CD4-positive, alpha-beta T cell treated with Interleukin-4 for 4 hours (primary cell): ENCODE measurements at regions not wholly inside any gene's neighbourhood (a gene's known extent, or its start where the extent isn't known, plus 50 kb on each side); places are given as distances from the start of the nearest gene placed in this dataset.
"Not testable (repeated sequence)": the region's sequence is repeated elsewhere in the genome, so short reads cannot be mapped to it uniquely, and the experiment has no call there.

Experiments used
- DNase-seq: peaks from one replicate; pipeline ENCODE4 v3.0.0-alpha.2; 2020

DNA sequence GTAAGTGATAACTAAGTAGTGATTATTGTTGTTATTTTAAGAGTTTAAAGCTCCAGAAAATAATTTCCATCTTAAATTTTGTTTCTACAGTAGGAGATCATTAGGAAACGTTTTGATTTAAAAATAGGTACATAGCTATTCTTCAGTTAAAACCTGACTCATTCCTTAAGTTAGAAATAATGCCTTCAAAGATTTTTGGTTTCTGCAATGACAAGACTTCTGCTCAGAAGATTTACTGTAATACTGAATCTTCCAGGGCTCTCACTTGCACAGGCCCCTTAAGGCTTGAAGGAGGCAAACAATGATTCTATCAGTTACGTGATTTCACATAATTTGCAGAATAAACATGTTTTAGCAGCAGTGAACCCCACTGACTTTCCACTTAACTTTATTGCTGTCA, 333.7 kb downstream of the RAD51AP2 start:
- DNase-seq = no peak

- no peak for DNase-seq
Measured at GRCh38 chr2:17182399-17182798, 335.8 kb downstream of the RAD51AP2 start.

GRCh38 chr2:17181051-17181752, 337.0 kb downstream of the RAD51AP2 start:
- DNase-seq = no peak

- DNase-seq = no peak
Measured at GRCh38 chr2:17179145-17179808, 339.0 kb downstream of the RAD51AP2 start.

DNA sequence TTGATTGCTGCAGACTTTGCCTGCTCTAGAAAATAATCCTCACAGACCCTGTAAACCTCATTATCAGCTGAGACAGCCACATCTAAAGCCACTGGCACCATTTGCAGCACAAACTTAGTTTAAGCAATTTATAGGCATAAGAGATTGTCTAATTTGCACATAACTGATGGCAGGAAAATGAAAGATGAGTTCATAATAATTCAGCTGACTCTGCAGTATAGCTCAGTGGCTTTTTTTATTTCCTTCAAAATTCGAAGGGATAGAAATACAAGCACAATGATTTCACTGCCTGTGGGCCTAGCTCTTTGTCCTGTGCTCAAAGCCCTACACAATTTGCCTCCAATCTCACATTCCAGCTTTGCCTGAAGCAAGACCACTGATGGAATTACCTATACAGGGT, 341.2 kb downstream of the RAD51AP2 start:
- no peak for DNase-seq

GRCh38 chr2:17171446-17172049, 346.7 kb downstream of the RAD51AP2 start:
- no peak for DNase-seq

DNA sequence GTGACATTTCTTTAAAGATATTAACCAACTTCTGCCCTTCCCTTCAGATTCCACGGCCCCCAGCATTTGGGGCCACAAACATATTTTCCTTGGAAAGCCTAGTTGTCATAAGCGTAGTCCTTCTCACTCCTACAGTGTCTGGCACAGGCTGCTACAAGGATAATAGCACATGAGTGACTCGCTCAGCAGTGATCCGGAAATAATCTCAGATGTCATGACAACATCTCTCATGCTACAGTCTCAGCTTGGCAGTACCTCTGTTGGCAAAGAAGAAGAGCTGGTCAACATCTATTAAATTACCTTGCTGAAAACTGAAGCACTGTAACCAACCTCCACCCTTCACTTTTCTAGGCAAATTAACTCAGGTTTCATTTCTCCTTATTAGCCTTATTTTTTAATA, 351.7 kb downstream of the RAD51AP2 start:
- DNase-seq = no peak

DNA sequence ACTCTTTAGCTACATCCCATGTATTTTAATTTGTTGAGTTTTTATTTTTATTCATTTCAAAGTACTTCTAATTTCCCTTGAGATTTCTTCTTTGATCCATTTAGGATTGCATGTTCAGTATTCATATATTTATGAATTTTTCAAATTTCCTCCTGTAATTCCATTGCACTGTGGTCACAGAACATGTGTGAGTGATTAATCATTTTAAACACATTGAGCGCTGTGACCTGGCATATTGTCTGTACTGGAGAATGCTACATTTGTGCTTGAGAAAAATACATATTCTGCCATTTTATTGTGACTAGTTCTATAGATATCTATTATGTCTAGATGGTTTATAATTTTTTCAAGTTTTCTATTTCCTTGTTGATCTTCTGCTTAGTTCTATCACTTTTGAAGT, 353.7 kb downstream of the RAD51AP2 start:
- no peak for DNase-seq

GRCh38 chr2:17163638-17164037, 354.6 kb downstream of the RAD51AP2 start:
- DNase-seq = no peak

- DNase-seq = no peak
Measured at GRCh38 chr2:17162713-17163112, 355.5 kb downstream of the RAD51AP2 start.

DNA sequence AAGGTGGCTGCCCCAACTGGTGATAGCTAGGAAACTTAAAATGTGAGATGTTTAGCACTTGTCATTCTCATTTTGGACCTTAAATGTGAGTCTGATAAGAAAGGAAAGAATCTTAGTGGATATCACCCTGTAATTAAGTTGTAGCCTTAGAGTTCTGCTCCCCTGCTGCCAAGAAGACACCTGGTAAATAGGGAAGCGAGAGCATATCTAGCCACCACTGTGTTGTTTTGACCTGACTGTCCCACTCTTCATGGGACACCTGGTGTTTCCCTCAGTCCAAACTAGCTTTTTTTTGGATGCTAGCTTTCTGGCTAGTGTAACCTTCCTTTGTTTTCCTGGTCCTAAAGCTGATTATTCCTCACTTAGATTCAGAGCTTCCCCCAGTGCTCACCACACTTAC, 357.6 kb downstream of the RAD51AP2 start:
- no peak for DNase-seq

DNA sequence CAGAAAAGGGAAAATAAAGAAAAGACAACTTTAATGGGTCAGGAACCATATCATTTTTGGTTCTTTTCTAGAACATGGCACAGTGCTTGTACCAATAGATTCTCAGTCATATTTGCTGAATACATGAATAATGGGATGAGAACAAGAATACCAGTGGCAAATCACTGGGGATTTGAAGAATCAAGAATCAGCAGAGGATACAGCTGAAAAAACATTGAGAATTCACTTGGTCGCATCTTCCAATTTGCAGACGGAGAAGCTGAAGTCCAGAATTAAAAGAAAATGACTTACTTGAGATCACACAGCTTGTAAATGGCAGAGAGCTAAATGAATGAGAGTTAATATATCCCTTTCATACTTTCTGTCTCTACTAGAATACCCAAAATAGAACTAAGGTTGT, 362.2 kb downstream of the RAD51AP2 start:
- DNase-seq = no peak

DNA sequence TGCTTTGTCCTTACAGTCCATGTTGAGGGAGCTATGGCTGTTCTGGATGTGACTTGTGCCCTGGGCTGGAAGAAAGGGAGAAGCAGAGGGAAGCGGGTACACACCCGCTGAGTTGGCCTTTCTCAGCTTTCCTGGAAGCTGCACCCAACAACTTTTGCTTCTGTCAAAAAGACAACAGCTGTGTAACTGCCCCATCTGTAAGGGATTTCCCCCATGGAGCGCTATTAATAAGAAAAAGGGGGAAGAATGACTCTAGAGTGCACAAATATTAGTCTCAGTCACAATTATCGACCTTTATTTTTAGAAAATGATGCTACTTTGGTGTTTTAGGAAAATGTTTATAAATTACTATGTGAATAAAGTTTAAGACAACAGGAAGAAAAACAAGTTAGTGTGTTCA, 368.3 kb downstream of the RAD51AP2 start:
- no peak for DNase-seq

DNA sequence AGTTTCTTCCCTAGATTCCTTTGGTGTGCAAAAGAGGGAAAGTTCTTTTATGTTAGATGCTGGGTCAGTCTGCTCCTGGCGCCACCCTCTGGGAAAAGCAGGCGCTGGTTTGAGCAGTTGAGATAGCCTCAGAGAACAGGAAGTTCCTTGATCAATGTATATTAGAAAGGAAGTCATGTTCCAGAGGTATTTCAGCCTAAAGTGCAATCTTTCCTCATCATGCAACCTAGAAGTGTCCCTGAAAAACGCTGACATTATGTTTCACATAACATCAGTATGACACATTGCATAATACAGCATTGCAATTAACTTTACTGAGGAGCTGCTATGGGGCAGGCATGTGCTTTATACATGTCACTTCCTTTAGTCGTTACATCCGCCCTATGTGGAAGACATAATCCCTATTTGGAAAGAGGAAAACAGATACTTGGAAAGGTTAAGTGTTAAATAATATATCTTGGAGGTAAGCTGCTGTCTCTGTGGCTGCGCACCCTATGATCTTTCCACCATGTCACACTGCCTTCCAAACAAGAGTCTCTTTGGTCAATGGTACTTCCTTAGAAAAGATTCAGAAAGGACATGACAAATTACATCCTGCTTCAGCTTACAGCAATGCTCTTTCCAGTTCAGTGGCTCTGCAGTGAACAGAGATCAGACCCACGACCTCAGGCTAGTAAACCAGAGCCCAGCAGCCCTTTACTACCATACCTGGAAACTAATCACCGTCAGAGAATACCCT, 369.7 kb downstream of the RAD51AP2 start:
- DNase-seq = no peak

GRCh38 chr2:17146358-17146757, 371.9 kb downstream of the RAD51AP2 start:
- DNase-seq = no peak

- DNase-seq = no peak
Measured at GRCh38 chr2:17136877-17137276, 381.4 kb downstream of the RAD51AP2 start.

DNA sequence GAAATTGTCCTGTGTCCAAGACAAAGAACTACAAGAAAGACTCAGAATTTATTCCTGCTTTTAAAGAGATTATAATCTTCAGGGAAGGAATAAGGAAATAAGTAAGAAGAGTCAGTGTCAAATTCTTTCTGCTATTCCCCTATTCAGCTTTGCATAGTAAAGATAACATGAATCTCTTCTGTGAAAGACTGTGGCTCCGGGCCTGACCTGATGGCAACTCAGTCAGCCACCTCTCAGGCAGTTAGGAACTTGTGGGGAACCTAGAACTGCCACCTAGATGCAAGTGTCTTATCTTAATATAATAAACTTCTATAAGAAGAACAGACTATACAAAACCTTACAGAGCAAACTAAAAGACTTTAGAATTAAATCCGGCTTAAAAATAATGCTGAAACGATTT, 382.0 kb downstream of the RAD51AP2 start:
- no peak for DNase-seq

GRCh38 chr2:17135619-17136018, 382.6 kb downstream of the RAD51AP2 start:
- DNase-seq = no peak

DNA sequence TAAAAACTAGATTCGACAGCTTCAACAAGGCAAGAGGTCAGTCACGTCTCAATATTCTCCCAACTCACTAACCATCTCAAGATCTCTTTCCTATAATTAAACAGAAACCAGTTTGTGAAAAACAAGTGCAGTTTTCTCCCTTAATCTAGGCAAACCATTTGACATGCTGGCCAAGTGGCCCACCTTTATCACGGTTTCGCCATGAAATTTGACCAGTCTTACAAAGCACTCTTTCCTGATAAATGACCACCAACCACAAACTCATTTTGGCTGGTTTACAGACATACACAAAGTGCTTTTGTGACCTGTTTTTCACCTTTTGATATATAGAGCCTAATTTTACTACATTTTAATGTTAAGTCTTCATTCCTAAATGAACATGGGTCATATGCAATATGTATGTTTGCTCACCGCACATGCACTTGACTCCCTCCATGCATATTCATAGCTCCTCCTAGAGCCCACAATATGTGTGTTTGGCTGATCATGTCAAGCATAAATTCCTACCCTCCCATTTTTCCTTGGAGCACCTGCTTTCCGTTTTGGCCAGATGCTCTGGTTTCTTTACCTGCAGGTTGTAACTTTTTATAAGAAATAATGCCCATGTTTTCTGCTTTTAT, 385.1 kb downstream of the RAD51AP2 start:
- DNase-seq = no peak

DNA sequence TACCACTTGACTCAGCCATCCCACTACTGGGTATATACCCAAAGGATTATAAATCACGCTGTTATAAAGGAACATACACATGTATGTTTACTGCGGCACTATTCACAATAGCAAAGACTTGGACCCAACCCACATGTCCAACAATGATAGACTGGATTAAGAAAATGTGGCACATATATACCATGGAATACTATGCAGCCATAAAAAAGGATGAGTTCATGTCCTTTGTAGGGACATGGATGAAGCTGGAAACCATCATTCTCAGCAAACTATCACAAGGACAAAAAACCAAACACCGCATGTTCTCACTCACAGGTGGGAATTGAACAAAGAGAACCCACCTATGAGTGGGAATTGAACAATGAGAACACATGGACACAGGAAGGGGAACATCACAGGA, 387.6 kb downstream of the RAD51AP2 start:
- not testable (repeated sequence) for DNase-seq

DNA sequence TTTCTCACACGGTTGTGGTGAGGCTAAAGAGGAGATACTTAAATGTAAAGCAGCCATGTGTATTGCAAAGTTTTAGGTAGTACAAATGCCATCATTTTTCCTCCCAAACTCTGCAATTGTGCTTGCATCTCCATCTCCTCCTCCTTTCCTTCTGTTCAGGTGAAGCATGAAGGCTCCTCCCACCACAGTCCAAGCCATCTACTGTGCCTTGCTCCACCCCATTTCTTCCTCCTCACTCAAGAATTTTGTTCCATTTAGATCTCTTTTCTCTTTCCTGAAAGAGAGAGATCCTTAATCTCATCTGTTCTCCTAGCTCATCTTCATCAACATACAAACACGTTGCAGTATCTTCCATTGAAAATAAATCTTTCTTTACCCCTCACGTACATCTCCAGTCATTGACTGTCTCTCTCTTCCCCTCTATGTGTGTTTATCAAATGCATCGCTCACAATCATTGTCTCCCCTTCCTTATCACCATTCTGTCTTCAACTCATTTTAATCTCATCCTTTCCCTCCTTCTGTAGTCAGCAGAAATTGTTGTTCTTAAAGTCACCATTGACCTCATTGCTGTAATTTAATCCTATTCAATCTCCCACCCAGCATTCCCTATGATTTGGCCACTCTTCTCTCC, 392.1 kb downstream of the RAD51AP2 start:
- no peak for DNase-seq

DNA sequence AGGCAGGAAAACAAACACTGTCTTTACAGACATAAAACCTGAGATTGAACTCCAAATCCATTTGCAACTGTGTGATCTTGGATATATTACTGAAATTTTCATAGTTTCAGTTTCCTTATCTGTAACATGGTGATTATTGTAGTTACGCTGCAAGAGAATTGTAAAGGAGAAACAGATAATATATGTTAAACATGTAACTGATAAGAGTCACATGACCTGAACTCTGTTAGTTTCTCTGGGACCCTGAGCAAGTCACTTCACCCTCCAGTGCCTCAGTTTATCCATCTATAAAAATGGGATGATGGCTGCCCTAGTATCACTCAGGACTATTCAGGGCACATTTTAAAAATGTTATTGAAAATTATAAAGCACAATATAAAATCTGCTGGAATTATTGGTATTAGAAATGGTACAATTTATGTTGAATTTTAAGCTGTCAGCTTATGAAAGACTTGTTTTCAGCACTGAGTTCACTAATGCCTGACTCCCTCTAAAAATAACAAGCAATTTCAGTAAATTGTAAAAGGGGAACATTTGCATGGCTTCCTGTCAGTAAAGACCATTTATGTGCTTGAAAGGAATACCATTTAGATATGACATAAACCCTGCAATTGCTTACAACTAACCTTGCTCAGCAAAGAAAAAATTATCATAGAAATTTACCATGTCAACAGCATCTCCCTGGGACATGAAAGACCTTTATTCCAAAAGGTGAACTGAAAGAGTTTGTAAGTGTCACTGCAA, 393.5 kb downstream of the RAD51AP2 start:
- DNase-seq = no peak
